AG04449 (cell line): ENCODE measurements at regions not wholly inside any gene's neighbourhood (a gene's known extent, or its start where the extent isn't known, plus 50 kb on each side); places are given as distances from the start of the nearest gene placed in this dataset.

Experiments used
- CTCF ChIA-PET: fragments of 350-600 bp; formaldehyde crosslinking; extraction: SDS; loops from one replicate; lab custom pipeline; 2021; ENCODE audit warnings: antibody characterized with exemption; lab: Yijun Ruan, JAX
- POLR2A ChIA-PET: fragments of 400-600, 350-600 bp; formaldehyde crosslinking; extraction: SDS; loops from one replicate; lab custom pipeline; 2020; ENCODE audit warnings: antibody characterized with exemption, inconsistent platforms; lab: Yijun Ruan, JAX
- DNase-seq: peaks from one replicate; pipeline ENCODE4 v3.0.0-alpha.2; 2010; ENCODE audit warnings: low read depth, low spot score
- H3K4me3 ChIP-seq: 2 replicates; pipeline ENCODE4 v1.5.1; 2011; ENCODE audit warnings: low read depth, mild to moderate bottlenecking, control low read depth, low read length
- CTCF ChIP-seq: IDR thresholded peaks from one replicate; pipeline ENCODE4 v1.5.1; 2011; ENCODE audit warnings: mild to moderate bottlenecking, moderate library complexity, low read length, control low read depth, inconsistent platforms; ENCODE audit not compliant: insufficient read depth; ENCODE audit errors: missing control alignments

GRCh38 chr4:126890383-126890782 lies 742.4 kb upstream of the INTU start:
- DNase-seq: no peak
- ChIA-PET CTCF (no interaction called here), POLR2A (no interaction called here)
- no peak for TF ChIP-seq CTCF
- H3K4me3 ChIP-seq: no peak overlapping the region

GRCh38 chr4:126890994-126891393 lies 741.8 kb upstream of the INTU start:
- no peak for DNase-seq
- no peak for TF ChIP-seq CTCF
- ChIA-PET POLR2A (no interaction called here), CTCF (no interaction called here)
- no peak overlapping the region for H3K4me3 ChIP-seq

GRCh38 chr4:126894963-126895362 lies 737.8 kb upstream of the INTU start:
- no peak overlapping the region for H3K4me3 ChIP-seq
- TF ChIP-seq CTCF: no peak
- ChIA-PET CTCF (no interaction called here), POLR2A (no interaction called here)
- no peak for DNase-seq

- POLR2A ChIA-PET: no interaction called here
- H3K4me3 ChIP-seq: no peak overlapping the region
- TF ChIP-seq CTCF: no peak
- no peak for DNase-seq
- CTCF ChIA-PET: no interaction called here
Measured at GRCh38 chr4:126895988-126896570, 736.7 kb upstream of the INTU start.

GRCh38 chr4:126897038-126897437 lies 735.7 kb upstream of the INTU start:
- no peak for TF ChIP-seq CTCF
- POLR2A ChIA-PET: no interaction called here
- no peak overlapping the region for H3K4me3 ChIP-seq
- CTCF ChIA-PET: no interaction called here
- DNase-seq: no peak

- CTCF ChIA-PET: interaction anchor here (1.2 kb wide), 1 partner anchor 226 kb away, joined by 3 read pairs; no protein-coding TSS in a partner anchor
- POLR2A ChIA-PET: no interaction called here
- H3K4me3 ChIP-seq: no peak overlapping the region
- no peak for DNase-seq
- no peak for TF ChIP-seq CTCF
Measured at GRCh38 chr4:126898815-126899214, 733.9 kb upstream of the INTU start.
